A549 (cell line): ENCODE measurements at regions not wholly inside any gene's neighbourhood (a gene's known extent, or its start where the extent isn't known, plus 50 kb on each side); places are given as distances from the start of the nearest gene placed in this dataset.
A peak's percentile ranks its signal among the peaks of the same experiment; 100 is the strongest.

Experiments used
- ATAC-seq, 2 experiments: fragments of 200-7000 bp in 1 of 2; fragments of >200 bp in 1 of 2; cut with Nextera tagmentation in 1 of 2; cut with Tn5 transposase in 1 of 2; 3 replicates each; pipeline versions ENCODE4 v1.8.0 to v1.9.1; 2018 to 2020; ENCODE audit warnings: mild to moderate bottlenecking in 1 of 2, moderate library complexity in 1 of 2
- CTCF ChIA-PET: fragments of 300-600 bp; sonication (Branson Sonifier 250); formaldehyde crosslinking; extraction: SDS; loops from one replicate; lab custom pipeline; 2021; ENCODE audit warnings: antibody characterized with exemption, inconsistent platforms; lab: Yijun Ruan, JAX
- POLR2A ChIA-PET: fragments of 350-600 bp; formaldehyde crosslinking; extraction: SDS; loops from one replicate; lab custom pipeline; 2021; ENCODE audit warnings: antibody characterized with exemption, inconsistent platforms; lab: Yijun Ruan, JAX
- DNase-seq, 2 experiments: peaks; one replicate each; pipeline versions ENCODE4 v3.0.0 to v3.0.0-alpha.2; 2011 to 2016; ENCODE audit warnings: low read depth in 1 of 2, low spot score in 1 of 2
- FAIRE-seq: peaks from 2 replicates; lab custom pipeline; 2011; peaks lifted over from hg19 to GRCh38; lab: Jason Lieb, UNC
- H3K27ac ChIP-seq, 2 experiments: fragments of >200 bp; sonication (Bioruptor Twin); formaldehyde crosslinking; 3 replicates each; pipeline ENCODE4 v1.5.1; 2016 to 2017
- H3K4me1 ChIP-seq: fragments of >200 bp; sonication (Bioruptor Twin); formaldehyde crosslinking; 3 replicates; pipeline ENCODE4 v1.6.1; 2016
- H3K4me2 ChIP-seq: fragments of >200 bp; sonication (Bioruptor Twin); formaldehyde crosslinking; 3 replicates; pipeline ENCODE4 v1.6.1; 2016
- H3K4me3 ChIP-seq: fragments of >200 bp; sonication (Bioruptor Twin); formaldehyde crosslinking; 3 replicates; pipeline ENCODE4 v1.5.1; 2016
- H3K9me3 ChIP-seq: fragments of >200 bp; sonication (Bioruptor Twin); formaldehyde crosslinking; 3 replicates; pipeline ENCODE4 v1.6.1; 2016
- BHLHE40 ChIP-seq: IDR thresholded peaks from 2 replicates; pipeline ENCODE4 v1.6.1; 2012; ENCODE audit warnings: low read depth, low read length, inconsistent platforms
- CBX8 ChIP-seq: fragments of 200-600 bp; sonication (generic); IDR thresholded peaks from 2 replicates; pipeline ENCODE4 v1.6.1; 2016
- CEBPB ChIP-seq, 2 experiments: fragments of >200 bp in 1 of 2; sonication (Bioruptor Twin) in 1 of 2; formaldehyde crosslinking in 1 of 2; IDR thresholded peaks; 2 replicates each; pipeline ENCODE4 v1.6.1; 2012 to 2016
- CHD2 ChIP-seq: fragments of 150-350 bp; IDR thresholded peaks from 2 replicates; pipeline ENCODE4 v1.6.1; 2014; ENCODE audit warnings: low read length; ENCODE audit not compliant: partially characterized antibody
- CHD4 ChIP-seq: fragments of 200-600 bp; sonication (generic); IDR thresholded peaks from 2 replicates; pipeline ENCODE4 v1.6.1; 2016; ENCODE audit warnings: antibody characterized with exemption, mild to moderate bottlenecking, borderline replicate concordance
- EHF ChIP-seq: fragments of 250-450 bp; sonication (Bioruptor Pico); IDR thresholded peaks from 2 replicates; pipeline ENCODE4 v1.5.0; 2020; ENCODE audit warnings: mild to moderate bottlenecking
- EHMT2 ChIP-seq: fragments of 200-600 bp; sonication (generic); IDR thresholded peaks from 2 replicates; pipeline ENCODE4 v1.6.1; 2016; ENCODE audit warnings: antibody characterized with exemption, low read depth, mild to moderate bottlenecking, moderate library complexity
- GATA3 ChIP-seq: IDR thresholded peaks from 2 replicates; pipeline ENCODE4 v1.6.1; 2012; ENCODE audit warnings: borderline replicate concordance
- HES2 ChIP-seq: fragments of >200 bp; sonication (Bioruptor Twin); formaldehyde crosslinking; IDR thresholded peaks from 2 replicates; pipeline ENCODE4 v1.6.1; 2016
- HMGXB4 ChIP-seq: fragments of 250-450 bp; sonication (Bioruptor Pico); IDR thresholded peaks from 2 replicates; pipeline ENCODE4 v1.5.0; 2021; ENCODE audit warnings: mild to moderate bottlenecking, moderate library complexity, borderline replicate concordance
- HOXB13 ChIP-seq: fragments of 250-450 bp; sonication (Bioruptor Pico); IDR thresholded peaks from 2 replicates; pipeline ENCODE4 v1.5.0; 2020; ENCODE audit warnings: low read depth, mild to moderate bottlenecking, moderate library complexity
- HOXB5 ChIP-seq: fragments of 250-450 bp; sonication (Bioruptor Pico); IDR thresholded peaks from 2 replicates; pipeline ENCODE4 v1.5.0; 2020; ENCODE audit warnings: mild to moderate bottlenecking, moderate library complexity
- MYC ChIP-seq: IDR thresholded peaks from 2 replicates; pipeline ENCODE4 v1.6.1; 2012; ENCODE audit warnings: mild to moderate bottlenecking, inconsistent platforms, low read length, improper control_type of control experiment, borderline replicate concordance
- NPAS2 ChIP-seq: fragments of 250-450 bp; sonication (Bioruptor Pico); IDR thresholded peaks from 2 replicates; pipeline ENCODE4 v1.8.0; 2022; ENCODE audit warnings: mild to moderate bottlenecking, moderate library complexity, borderline replicate concordance
- NR3C1 ChIP-seq: fragments of >200 bp; sonication (Bioruptor Twin); formaldehyde crosslinking; IDR thresholded peaks from 3 replicates; pipeline ENCODE4 v1.6.1; 2017
- PHF8 ChIP-seq: fragments of 200-600 bp; sonication (generic); IDR thresholded peaks from 2 replicates; pipeline ENCODE4 v1.6.1; 2016; ENCODE audit warnings: low read depth, mild to moderate bottlenecking, antibody characterized with exemption, moderate library complexity, borderline replicate concordance
- POLR2A ChIP-seq: IDR thresholded peaks from 2 replicates; pipeline ENCODE4 v1.6.1; 2012; ENCODE audit warnings: mild to moderate bottlenecking, low read length
- RAD21 ChIP-seq, 2 experiments: fragments of >200 bp in 1 of 2; sonication (Bioruptor Twin) in 1 of 2; formaldehyde crosslinking in 1 of 2; IDR thresholded peaks in 1 of 2; conservative IDR thresholded peaks in 1 of 2; 2 replicates in 1 of 2; 3 replicates in 1 of 2; pipeline ENCODE4 v1.6.1; 2012 to 2018; ENCODE audit warnings: inconsistent platforms in 1 of 2
- RNF2 ChIP-seq: fragments of 200-600 bp; sonication (generic); IDR thresholded peaks from 2 replicates; pipeline ENCODE4 v1.6.1; 2016; ENCODE audit warnings: low read depth, mild to moderate bottlenecking, antibody characterized with exemption, moderate library complexity, borderline replicate concordance
- SMC3 ChIP-seq: fragments of >200 bp; sonication (Bioruptor Twin); formaldehyde crosslinking; IDR thresholded peaks from 3 replicates; pipeline ENCODE4 v1.6.1; 2018; ENCODE audit warnings: inconsistent platforms
- ZC3H11A ChIP-seq: fragments of 450-650 bp; IDR thresholded peaks from 2 replicates; pipeline ENCODE4 v1.6.1; 2014; ENCODE audit warnings: antibody characterized with exemption, mild to moderate bottlenecking
- WGBS: methylation state at CpG from one replicate; pipeline ENCODE4 v1.1.6; 2017; ENCODE audit errors: missing lambda C conversion rate; 5-methylcytosine and 5-hydroxymethylcytosine counted together
- TF ChIP-seq, protein P1 (sequence below): fragments of >200 bp; sonication (Bioruptor Twin); formaldehyde crosslinking; IDR thresholded peaks from 3 replicates; pipeline ENCODE4 v1.5.1; 2016

GRCh38 chrX:42414057-42414456 is 363.9 kb downstream of the PPP1R2C start:
- DNase-seq: no peak
- H3K27ac ChIP-seq: no peak overlapping the region
- no peak for ATAC-seq
- no peaks in the 10 kb centered on the region for H3K9me3 ChIP-seq
- ChIA-PET CTCF (no interaction called here), POLR2A (no interaction called here)
- no peak for FAIRE-seq
- H3K4me1 ChIP-seq: no peaks in the 10 kb centered on the region
- WGBS: no CpG with 5 or more reads among the region's 5 CpGs
- H3K4me2 ChIP-seq: no peak overlapping the region
- TF ChIP-seq HMGXB4 (CRISPR knock-in tag) (no peak), POLR2A (no peak), CHD4 (no peak)
- H3K4me3 ChIP-seq: no peak overlapping the region

DNA sequence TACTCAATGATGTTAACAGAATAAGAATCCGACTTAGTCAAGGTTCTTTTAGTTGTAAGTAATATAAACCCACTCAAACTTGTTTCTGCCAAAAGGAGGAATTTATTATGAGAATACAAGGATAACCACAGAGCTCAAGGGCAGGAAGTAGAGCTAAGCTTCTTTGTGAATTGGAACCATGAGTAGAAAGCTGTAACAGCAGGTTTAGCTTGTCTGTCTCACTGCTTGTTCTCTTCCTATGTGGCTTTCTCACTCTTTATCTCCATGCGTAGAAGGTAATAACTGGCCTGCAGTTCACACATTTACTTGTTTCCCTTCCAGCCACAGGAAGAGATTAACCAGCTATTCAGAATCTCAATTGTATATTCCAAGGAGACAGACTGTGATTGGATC is 378.3 kb downstream of the PPP1R2C start:
- FAIRE-seq (peak; percentile 96), DNase-seq (no peak), ATAC-seq (no peak)
- ChIA-PET CTCF (interaction anchor here (0.6 kb wide), 1 partner anchor 1120 kb away, joined by 3 read pairs; no protein-coding TSS in a partner anchor), POLR2A (no interaction called here)
- H3K9me3 ChIP-seq: no peaks in the 10 kb centered on the region
- TF ChIP-seq CEBPB (IDR thresholded peaks at IDR 0.05) (no peak), NPAS2 (no peak), MYC (no peak), CBX8 (no peak), HOXB13 (CRISPR knock-in tag) (no peak), RNF2 (no peak), CHD2 (no peak), ZC3H11A (no peak), RAD21 (conservative IDR thresholded peaks at IDR 0.05 in 1 of 2, IDR thresholded peaks at IDR 0.05 in 1 of 2) (no peak), HES2 (no peak), HOXB5 (CRISPR knock-in tag) (no peak), GATA3 (no peak), NR3C1 (no peak), EHMT2 (no peak), BHLHE40 (no peak), PHF8 (no peak), SMC3 (no peak), CHD4 (no peak), EHF (CRISPR knock-in tag) (no peak)
- TF ChIP-seq, protein P1, sequence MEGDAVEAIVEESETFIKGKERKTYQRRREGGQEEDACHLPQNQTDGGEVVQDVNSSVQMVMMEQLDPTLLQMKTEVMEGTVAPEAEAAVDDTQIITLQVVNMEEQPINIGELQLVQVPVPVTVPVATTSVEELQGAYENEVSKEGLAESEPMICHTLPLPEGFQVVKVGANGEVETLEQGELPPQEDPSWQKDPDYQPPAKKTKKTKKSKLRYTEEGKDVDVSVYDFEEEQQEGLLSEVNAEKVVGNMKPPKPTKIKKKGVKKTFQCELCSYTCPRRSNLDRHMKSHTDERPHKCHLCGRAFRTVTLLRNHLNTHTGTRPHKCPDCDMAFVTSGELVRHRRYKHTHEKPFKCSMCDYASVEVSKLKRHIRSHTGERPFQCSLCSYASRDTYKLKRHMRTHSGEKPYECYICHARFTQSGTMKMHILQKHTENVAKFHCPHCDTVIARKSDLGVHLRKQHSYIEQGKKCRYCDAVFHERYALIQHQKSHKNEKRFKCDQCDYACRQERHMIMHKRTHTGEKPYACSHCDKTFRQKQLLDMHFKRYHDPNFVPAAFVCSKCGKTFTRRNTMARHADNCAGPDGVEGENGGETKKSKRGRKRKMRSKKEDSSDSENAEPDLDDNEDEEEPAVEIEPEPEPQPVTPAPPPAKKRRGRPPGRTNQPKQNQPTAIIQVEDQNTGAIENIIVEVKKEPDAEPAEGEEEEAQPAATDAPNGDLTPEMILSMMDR: no peak
- H3K4me2 ChIP-seq: no peak overlapping the region
- H3K4me1 ChIP-seq: no peaks in the 10 kb centered on the region
- H3K4me3 ChIP-seq: no peak overlapping the region
- WGBS: 45% methylated on average over 2 of the region's 2 CpGs
- H3K27ac ChIP-seq: no peak overlapping the region
